ENCODE measurements at regions not wholly inside any gene's neighbourhood (a gene's known extent, or its start where the extent isn't known, plus 50 kb on each side); places are given as distances from the start of the nearest gene placed in this dataset.

GRCh38 chr1:47703156-47703825 is 265.4 kb downstream of the FOXD2 start:
- DNase-seq (ENCODE audit: low spot score) = no peak

- no peak for DNase-seq (ENCODE audit: low spot score)
Measured at GRCh38 chr1:47703981-47704596, 266.2 kb downstream of the FOXD2 start.

GRCh38 chr1:47705517-47706130 is 267.8 kb downstream of the FOXD2 start:
- DNase-seq (ENCODE audit: low spot score) = no peak

- no peak for DNase-seq (ENCODE audit: low spot score)
Measured at GRCh38 chr1:47707503-47707902, 269.7 kb downstream of the FOXD2 start.

- no peak for DNase-seq (ENCODE audit: low spot score)
Measured at GRCh38 chr1:47708019-47708535, 270.2 kb downstream of the FOXD2 start.

GRCh38 chr1:47708658-47709018 is 270.8 kb downstream of the FOXD2 start:
- no peak for DNase-seq (ENCODE audit: low spot score)

- DNase-seq (ENCODE audit: low spot score) = peak; percentile 75
Measured at GRCh38 chr1:47709019-47709871, 271.4 kb downstream of the FOXD2 start.

GRCh38 chr1:47709872-47710231 is 272.0 kb downstream of the FOXD2 start:
- DNase-seq (ENCODE audit: low spot score) = no peak

- peak; percentile 76 for DNase-seq (ENCODE audit: low spot score)
Measured at GRCh38 chr1:47710329-47711071, 272.7 kb downstream of the FOXD2 start.
